SK-N-SH treated with all-trans-retinoic acid at 6 μM for 48 hours (cell line): ENCODE measurements at regions not wholly inside any gene's neighbourhood (a gene's known extent, or its start where the extent isn't known, plus 50 kb on each side); places are given as distances from the start of the nearest gene placed in this dataset.

ENCODE experiments used
- ARNTL ChIP-seq: fragments of 450-650 bp; formaldehyde crosslinking; IDR thresholded peaks from 2 replicates; pipeline ENCODE4 v1.5.0; 2020; ENCODE audit warnings: low read depth, mild to moderate bottlenecking, moderate library complexity, borderline replicate concordance
- PATZ1 ChIP-seq: fragments of 250-450 bp; sonication (Bioruptor Pico); IDR thresholded peaks from 2 replicates; pipeline ENCODE4 v1.8.0; 2020; ENCODE audit warnings: mild to moderate bottlenecking, moderate library complexity, borderline replicate concordance
- POU6F1 ChIP-seq: fragments of 250-450 bp; sonication (Bioruptor Pico); IDR thresholded peaks from 2 replicates; pipeline ENCODE4 v1.8.0; 2021; ENCODE audit warnings: low read depth, mild to moderate bottlenecking, moderate library complexity, borderline replicate concordance
- RARB ChIP-seq: fragments of 250-450 bp; sonication (Bioruptor Pico); IDR thresholded peaks from 2 replicates; pipeline ENCODE4 v1.8.0; 2021; ENCODE audit warnings: mild to moderate bottlenecking, moderate library complexity
- ZFP30 ChIP-seq: fragments of 450-650 bp; formaldehyde crosslinking; IDR thresholded peaks from 2 replicates; pipeline ENCODE4 v1.5.0; 2022; ENCODE audit warnings: mild to moderate bottlenecking, moderate library complexity

- TF ChIP-seq ARNTL = no peak
- TF ChIP-seq PATZ1 (CRISPR knock-in tag) = no peak
- TF ChIP-seq RARB (CRISPR knock-in tag) = no peak
- TF ChIP-seq POU6F1 = no peak
- no peak for TF ChIP-seq ZFP30 (CRISPR knock-in tag)
Observed at GRCh38 chr12:88406905-88407304, 173.4 kb downstream of the KITLG start.
